ENCODE measurements at regions not wholly inside any gene's neighbourhood (a gene's known extent, or its start where the extent isn't known, plus 50 kb on each side); places are given as distances from the start of the nearest gene placed in this dataset.
A peak's percentile ranks its signal among the peaks of the same experiment; 100 is the strongest.

DNA sequence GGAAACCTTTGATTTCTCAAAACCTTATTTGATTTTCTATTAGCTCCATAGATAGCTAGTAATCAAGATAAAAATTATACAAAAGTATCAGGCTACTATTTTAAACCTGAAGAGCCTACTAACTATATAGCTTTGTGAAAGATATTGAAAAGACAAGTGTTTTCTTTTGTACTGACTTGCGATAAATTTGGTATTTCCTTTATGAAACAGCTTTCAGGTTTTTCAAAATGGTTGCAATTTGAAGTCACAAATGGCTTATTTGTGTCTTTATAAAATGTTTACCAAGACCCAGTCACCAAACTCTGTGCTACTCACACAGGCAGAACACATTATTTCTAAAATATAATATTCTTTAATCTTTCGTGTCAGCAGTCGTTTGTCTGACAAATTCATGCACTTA is 167.5 kb upstream of the ALCAM start:
- no peak for DNase-seq

DNA sequence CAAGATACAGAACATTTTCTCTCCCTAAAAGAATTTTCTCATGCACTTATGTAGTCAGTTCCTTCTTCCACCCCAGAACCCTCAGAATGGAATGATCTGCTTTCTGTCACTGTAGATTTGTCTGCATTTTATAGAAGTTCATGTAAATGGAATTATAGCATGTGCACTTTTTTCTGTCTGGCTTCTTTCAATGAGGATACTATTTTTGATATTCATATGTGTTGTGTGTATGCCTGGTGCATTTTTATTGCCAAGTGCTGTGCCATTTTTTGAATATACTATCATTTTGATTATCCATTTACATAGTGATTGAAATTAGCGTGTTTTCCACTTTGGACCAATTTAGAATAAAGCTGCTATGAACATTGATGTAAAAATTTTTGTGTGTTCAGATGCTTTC is 156.6 kb upstream of the ALCAM start:
- DNase-seq, result no peak

DNA sequence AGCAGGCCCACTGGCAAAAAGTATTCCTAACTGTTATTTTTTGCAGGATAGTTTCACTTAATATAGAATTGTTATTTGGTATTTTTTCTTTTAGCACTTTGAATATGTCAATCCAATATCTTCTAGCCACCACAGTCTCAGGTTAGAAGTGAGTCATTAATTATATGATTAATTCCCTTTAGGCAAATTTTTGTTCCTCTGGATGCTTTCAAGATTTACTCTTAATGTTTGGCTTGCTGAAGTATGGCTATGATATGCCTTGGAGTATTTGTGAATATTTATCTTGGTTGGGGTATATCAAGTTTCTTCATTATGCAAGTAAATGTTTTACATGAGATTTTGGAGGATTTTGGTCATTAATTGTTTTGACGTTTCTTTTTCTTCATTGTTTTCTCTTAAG is 152.1 kb upstream of the ALCAM start:
- DNase-seq, result no peak

DNA sequence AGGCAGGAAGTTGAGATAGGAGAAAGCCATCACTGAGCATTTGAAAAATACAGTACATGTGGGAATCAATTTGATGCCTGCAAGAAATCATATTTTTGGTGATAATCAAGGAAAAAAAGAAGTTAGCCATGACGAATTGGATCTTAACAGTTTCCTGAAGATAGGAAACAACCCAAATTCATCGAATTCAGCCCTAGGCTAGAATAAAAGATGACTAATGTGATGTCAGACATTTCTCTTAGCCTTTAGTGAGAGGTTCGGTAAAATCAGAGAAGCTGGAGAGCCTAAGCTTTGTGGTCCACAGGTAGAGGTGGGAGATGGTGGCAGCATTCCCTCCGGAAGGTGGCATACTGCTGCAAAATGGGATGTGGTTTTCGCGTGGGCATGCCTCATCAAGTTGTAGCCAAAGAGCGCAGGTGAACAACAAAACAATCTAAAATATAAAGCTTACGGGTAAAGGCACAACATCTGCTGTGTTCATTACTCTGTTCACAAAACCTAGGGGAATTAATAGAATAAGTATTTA is 144.1 kb upstream of the ALCAM start:
- no peak for DNase-seq

DNA sequence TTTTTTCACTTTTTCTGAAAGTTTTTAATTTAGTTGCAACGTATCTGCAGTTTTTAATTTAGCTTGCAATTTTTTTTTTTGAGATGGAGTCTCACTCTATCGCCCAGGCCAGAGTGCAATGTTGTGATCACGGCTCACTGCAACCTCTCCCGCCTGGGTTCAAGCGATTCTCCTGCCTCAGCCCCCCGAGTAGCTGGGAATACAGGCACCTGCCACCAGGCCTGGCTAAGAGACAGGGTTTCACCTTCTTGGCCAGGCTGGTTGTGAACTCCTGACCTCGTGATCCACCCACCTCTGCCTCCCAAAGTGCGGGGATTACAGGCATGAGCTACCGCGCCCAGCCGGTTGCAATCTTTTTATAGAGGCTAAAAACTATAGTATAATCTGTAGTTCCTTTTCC is 142.9 kb upstream of the ALCAM start:
- no peak for DNase-seq

DNA sequence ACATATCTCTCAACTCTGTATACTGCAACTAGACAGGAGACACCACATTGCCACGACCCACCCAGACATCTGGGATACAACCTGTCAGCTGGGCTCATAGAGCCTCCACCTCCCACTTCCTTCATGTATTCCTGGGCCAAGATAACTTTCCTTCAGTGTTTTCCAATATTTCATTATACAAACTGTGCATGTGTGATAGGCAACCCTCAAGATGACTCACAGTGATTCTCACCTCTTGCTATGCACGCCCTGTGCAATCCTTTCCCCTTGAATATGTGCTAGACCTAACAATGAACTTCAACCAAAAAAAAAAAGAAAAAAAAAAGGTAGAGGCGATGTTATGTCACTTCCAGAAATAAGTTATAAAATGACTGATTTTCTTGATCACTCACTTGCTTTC is 138.0 kb upstream of the ALCAM start:
- DNase-seq, result no peak

DNA sequence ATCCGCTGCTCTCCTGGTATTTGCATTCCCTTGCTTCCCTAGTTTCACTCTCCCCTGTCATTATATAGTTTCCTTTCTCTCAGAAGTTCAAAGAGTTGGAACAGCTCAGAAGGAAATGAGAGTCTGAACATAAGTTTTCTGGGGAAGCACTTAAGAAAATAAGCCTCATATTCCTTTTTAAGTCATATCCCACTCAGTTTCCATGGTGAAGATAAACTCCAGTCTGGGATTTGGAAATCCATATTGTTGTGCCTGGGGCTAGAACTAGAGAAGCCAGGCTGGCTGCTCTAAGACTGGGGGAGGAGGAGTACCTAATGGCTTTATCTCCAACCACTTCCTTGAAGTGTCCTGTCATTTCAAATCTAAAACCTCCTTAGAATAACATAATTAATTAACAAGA is 134.2 kb upstream of the ALCAM start:
- no peak for DNase-seq

DNA sequence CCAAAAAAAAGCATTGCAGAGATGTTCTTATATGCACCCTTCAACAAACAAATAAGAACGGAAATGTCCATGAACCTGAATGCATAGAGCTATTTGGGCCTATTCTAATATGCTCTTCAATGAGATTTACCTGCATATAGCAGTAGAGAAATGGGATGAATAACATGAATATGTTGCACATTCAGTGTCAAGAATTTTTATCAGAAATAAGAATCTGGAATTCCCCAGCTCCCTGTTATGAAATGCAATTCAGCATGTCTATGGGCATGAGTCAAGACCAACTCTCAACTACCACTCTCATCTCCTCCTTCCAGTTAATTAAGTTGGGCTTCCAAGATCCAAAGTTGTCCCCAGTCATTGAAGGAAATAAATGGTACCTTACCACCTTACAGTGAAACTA is 133.7 kb upstream of the ALCAM start:
- DNase-seq, result peak; percentile 22 to 35

DNA sequence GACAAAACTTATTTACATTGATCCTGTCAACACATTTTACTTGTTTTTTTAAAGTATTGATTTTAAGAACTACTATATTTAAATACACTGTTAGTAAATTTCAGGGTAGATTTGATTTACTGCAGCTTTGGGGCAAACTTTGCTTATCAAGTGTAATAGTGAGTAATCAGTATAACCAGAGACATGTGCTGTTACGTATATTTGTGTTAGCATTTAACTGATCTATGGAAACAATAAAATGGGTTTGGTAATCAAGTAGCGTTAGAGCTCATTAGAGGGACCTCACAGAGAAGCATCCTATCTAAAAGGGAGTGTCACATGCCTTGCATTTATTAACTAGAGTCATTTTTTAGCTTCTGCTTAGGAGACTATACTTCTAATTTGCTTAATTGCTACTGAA is 131.5 kb upstream of the ALCAM start:
- DNase-seq, result no peak

DNA sequence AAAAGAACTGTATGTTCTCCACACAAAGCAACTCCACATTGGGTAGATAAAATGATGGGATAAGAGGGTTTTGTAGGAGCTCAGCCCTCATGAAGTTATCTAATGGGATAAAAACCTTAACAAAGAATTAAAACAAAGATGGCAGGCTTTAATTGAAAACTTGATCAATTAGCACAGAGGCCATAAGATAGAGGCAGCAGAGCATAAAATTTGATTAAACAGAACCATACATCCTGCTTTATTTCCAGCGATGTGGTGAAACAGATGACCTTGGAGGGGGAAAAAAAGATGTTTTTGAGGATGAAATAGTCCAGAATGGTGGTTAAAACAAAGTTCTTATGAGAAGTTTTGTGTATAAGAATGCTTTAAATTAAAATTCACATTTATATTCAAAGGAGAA is 130.9 kb upstream of the ALCAM start:
- no peak for DNase-seq

DNA sequence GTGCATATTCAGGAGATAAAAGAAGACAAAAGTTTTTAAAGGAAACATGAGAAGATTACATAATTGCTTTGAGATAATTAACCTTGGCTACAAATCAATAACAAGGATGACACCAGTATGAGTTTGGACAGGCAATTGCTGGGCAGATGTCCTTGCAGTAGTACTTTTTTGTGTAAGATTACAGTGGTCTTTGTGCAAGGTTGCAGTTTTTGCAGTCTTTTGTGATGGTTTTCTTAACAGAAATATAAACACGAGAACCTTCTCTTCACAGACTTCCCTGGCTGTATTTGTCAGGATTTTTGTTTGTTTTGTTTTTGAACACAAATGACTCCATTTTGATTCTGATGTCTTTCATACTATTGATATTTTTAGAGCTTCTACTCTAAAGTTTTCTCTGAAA is 128.3 kb upstream of the ALCAM start:
- no peak for DNase-seq

DNA sequence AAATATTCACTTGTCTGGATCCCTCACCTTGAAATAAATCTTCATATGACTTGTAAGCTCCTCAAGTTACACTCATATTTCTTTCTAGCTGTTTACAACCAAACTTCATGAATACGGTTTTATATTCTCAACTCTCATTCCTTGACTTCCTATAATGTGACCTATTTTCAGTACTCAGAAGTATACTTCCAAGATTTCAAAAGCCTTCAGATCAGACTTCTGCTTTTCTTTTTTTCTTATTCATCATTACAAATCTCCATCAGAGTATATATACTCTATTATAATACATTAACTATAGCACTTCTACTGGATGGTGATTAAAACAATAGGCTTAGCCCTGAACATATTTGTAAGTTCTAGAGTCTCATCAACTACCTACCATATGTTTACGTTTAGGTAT is 123.6 kb upstream of the ALCAM start:
- peak; percentile 44 to 47 for DNase-seq

DNA sequence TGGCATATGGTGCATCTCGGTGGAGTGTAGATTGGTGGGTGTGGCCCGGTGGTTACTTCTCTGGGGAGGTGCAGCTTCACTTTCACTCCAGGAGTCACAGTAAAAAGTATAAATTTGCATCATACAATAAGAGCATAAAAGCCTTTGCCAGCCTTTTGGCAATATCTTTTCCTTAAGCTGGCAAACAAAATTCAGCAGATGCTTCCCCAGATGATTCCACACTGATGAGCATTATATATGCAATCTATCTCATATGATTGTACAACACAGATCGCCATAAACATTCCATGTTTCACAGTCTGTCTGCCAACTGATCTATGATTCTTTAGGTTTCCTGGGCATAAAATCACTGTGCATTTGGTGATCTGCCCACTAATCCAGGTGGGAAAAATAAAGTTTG is 120.2 kb upstream of the ALCAM start:
- no peak for DNase-seq

DNA sequence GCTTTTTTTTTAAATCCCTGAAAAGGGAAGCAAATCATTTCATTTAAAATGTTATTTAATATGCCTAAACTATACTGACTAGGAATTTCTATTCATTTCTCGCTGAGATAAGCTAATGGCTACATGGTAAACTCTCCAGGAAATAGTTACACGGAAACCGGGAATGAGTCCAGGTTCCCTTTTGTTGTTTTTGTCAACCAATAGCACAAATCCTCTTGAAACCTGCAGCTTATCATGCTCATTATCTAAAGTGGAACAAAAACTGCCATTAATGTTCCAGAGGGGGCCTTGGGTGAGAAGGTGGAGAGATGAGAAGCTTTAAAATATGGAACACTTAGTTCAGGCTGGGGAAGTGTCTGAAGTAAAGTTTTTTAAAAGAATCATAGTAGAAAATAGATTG is 113.5 kb upstream of the ALCAM start:
- no peak for DNase-seq

DNA sequence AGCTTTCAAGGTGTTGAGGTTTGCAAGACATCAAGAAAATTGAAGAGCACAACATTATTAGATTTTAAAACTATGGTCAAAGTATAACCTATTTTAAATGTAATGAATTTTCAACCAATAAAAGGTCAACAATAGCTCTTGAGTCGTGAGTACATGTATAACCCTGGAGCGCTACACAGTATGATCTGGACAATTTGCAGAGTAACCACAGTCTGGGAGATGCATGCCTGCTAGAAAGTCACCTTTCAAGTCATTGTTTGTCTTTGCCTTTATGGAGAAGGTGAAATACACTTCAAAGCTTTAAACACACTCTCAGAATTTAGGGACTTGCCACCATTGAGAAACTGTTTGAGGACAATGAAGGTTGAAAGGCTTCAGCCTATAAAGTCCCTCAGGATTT is 112.6 kb upstream of the ALCAM start:
- no peak for DNase-seq

DNA sequence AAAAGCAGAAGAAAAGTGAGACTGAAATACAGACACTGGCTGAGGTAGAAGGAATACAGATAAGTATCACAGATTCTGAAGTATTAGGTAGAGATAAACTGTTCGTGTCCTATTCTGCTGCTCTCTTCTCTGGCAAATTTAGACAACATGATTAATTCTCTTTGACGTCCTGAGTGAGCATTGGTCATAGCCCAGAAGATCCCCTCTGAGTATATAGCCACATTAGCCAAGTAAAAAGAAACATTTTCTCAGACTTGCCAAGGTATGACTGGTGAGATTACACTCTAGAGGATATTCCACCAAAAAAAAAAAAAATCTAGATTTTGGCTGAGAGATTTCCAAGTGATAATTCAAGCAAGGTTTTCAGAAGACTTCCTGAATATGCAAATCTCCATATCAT is 111.4 kb upstream of the ALCAM start:
- DNase-seq, result no peak

DNA sequence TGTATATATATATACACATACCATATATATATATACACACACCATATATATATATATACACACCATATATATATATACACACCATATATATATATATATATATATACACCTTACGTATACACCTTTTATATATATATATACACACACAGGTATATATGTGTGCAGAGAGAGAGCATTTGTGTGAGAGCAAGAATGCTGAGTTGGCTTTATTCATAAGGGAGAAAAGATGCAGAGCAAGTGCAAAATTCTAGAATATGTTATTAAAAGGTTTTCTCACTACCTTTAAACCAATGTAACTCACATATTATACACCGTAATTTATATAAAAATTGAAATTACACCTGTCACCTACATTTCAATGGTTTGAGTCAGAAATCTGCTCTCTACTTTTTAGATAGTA is 107.2 kb upstream of the ALCAM start:
- DNase-seq, result no peak

DNA sequence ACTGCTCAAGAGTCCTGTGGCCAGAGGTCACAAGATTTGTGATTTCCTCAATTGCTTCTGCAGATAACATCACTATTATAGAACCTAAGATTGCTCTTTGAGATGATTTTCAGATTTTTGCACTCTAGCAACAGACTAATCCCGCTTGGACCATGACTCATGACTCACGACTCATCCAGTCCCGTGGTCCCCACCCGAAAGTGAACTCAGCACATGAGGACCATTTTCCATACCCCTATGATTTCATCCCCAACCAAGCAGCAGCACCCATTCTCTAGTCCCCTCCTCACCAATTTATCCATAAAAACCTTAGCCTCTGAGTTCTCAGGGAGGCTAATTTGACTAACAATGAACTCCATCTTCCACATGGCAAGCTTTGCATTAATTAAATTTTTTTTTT is 106.3 kb upstream of the ALCAM start:
- DNase-seq, result peak; percentile 4 to 12

DNA sequence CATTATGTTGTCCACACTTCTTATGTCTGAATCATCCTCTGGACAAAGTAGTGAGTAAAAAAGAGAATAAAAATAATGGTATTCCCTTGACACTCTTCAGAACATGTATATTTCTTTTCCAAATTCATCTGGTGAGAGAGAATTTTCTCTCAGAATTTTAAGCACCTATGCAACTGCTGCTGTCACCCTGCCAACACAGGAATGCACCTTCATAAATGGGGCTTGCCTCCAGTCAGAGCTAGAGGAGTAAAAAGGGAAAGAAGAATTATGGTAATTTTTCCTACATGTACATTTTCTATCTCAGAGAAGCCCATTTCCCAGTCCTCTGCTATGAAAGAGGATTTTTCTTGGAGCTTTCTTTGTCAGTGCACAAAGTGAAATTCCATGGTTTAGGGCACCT is 92.2 kb upstream of the ALCAM start:
- no peak for DNase-seq

DNA sequence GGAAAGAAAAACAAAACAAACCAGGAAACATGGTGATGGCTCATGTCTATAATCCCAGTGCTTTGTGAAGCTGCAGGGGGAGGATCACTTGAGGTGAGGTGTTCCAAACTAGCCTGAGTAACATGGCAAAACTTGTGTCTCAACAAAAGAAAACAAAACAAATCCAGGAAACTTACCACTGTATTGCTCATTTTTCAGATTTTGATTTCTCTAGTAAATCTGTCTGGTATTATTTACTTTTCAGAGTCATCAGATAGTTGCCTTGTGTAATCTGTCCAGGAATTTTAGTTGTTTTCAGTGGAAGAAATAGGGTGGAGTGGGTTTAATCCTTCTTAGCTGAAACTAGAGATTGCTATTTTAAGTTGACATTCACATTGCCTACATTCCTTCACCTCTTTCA is 91.8 kb upstream of the ALCAM start:
- DNase-seq, result no peak

DNA sequence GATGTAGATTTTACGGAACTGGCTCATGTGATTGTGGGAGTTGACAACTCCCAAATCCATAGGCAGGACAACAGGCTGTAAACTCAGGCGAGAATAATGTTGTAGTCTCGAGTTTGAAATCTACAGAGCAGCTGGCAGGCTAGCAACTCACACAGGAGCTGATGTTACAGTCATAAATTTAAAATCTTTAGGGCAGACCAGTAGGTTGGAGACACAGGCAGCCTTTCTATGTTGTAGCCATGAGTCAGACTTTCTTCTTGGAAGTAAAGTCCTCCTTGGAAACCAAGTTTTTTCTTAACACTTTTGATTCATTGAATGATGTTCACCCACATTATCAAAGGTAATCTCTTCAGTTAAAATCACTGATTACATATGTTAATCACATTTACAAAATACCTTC is 89.1 kb upstream of the ALCAM start:
- no peak for DNase-seq

DNA sequence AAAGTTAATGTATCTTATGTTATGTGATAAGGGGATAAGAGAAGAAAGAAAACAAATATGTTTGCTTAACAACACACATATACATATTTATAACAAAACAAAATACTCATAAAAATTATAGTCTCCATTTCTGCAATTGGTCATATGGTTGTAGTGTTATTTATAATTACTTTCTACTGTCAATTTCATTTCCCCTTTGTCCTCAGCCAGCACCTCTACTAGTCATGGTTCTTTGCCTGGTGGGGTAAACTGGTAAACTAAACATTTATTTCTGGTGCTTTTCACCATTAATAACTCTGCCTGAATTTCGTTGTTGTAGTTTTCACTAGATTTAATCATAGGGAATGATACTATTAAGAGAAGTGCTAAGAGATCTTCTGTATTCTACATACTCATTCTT is 88.0 kb upstream of the ALCAM start:
- DNase-seq, result no peak

DNA sequence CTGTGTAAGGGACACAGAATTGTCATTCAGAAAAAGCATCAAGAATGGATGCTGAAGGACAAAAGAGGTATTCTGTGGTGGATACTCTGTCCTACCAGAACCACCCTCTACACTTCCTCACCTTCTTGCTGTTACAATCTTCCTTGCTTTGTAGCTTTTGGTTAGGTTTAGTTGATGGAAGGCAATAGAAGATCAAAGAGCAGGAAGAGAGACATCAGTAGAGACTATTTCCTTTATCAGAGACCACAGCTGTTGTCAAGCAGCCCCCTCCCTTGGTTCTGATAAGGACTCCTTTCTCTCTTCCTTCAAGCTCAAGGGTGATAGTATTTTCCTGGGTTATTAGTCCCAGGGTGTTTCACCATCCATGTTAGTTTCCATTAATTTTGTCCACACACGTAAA is 84.7 kb upstream of the ALCAM start:
- DNase-seq, result no peak

DNA sequence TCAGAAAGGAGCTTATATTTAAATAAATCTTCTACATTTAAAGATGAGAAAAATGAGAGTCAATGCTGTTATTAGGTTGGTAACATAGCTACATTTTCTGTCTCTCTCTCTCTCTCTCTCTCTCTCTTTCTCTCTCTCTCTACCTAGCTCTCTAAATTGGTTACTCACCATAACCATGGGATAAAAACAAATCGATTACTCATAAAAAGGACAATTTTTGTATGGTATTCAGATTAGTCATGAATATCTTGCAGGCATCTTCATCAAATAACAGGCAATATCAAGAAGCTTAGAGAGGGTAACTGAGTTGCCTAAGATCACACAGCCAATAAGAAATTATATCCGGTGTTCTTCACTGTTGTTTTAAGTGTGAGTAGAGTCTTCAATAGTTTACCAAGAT is 81.8 kb upstream of the ALCAM start:
- DNase-seq, result no peak

DNA sequence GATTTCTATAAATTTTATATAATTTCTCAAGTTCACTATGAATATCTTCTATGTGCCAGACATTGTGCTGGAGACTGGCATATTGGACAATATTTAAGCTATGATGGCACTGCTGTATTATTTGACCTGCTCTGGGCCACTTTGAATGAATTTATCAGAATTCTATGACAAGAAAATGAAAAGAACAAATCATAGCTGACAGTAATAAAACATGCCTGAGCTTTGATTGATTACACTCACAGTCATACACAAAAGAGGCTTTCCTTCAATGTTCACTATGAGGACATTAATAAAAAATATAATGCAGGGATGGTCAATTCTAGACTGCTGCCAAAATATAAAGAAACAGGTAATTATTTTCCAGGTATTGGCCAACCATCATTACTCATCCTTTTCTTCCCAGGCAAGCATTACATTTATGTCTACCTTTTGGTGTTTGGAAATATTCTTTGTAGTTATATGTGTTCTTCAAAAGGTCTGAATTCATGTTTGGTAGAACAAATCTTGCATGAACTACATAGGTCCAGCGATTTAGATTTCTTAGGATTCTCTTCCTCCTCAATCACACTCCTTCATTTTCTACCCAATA is 81.0 kb upstream of the ALCAM start:
- no peak for DNase-seq

DNA sequence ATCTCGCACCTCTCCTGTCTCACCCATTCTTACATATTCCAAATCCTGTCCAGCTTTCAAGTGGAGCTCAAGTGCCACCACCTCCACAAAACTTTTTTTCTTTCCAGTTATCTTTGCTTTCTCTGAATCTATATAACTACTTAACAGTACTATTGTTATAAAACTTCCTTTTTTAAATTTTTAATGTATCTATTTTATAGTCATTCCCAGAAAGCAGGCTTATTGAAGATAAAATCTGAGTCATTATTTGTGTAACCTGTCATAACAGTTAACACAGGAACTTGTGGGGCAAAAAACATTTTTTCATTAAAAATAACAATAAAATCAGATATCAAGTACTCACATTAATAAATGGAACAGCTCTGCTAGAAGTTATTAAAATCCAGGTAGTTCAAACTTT is 73.3 kb upstream of the ALCAM start:
- DNase-seq, result no peak
